ENCODE measurements at regions not wholly inside any gene's neighbourhood (a gene's known extent, or its start where the extent isn't known, plus 50 kb on each side); places are given as distances from the start of the nearest gene placed in this dataset.

DNA sequence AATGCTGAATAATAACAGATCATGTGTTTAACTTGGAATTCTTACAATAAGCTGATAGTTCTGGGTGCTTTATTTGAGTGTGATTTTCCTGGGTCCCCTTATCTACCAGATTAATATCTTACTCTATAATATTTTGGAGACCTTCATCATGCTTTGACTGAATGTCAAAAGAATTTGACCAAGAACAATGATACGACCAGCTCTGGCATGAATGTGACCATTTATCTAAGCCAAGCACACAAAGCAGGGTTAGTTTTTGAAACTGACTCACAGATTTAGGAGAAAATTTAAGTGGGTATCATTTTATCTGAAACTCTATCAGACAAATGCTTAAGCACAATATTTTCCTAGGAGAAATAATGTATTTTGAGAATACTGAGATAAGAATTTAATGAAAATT lies 677.0 kb downstream of the NYAP2 start:
- no peak for DNase-seq

DNA sequence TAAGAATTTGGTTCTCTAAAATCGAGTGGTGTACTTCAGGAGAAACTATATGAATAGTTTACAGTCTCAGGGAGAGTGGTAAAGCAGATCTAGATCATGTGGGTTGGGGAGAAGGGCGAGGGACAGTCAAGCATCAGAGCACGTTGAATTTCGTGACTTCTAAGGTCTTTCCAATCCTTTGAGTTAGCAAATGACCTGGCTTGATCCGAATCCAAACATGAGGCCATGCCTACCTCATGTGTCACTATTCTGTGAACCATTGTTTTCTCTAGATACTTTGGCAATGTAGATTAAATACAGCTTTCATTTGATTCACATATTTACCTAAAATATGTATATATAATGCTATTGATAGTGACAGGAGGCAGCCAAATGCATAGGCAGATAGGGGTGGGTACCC lies 674.9 kb downstream of the NYAP2 start:
- no peak for DNase-seq

DNA sequence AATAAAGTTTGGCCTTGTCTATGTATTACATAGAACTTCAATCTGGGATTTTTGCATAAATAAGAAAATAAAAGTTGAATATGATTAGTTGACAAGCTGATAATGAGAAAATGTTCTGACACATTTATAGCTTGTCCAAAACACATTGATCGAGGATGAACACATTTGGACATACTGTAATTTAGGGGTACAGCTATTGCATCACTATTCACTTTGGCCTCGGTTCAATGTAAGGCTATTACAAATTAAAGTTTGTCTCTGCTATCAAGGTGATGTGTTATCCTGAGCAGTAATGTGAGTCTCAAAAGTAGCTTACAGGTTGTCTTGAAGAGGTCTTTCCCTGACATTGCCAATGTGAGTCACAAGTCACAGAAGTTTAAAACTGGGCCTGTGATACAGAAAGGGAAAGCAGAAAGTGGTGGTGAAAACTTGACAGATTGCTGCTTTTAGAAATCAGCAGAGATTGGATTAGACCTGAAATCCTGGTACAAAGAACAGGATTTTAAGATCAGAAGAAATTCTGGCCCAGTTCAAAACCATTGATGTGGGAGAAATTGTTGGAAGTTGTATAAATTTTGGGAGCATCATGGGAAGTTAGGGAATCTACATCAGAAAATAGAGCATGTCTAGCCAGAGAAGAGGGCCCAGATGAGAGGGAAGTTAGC lies 674.1 kb downstream of the NYAP2 start:
- DNase-seq = no peak

DNA sequence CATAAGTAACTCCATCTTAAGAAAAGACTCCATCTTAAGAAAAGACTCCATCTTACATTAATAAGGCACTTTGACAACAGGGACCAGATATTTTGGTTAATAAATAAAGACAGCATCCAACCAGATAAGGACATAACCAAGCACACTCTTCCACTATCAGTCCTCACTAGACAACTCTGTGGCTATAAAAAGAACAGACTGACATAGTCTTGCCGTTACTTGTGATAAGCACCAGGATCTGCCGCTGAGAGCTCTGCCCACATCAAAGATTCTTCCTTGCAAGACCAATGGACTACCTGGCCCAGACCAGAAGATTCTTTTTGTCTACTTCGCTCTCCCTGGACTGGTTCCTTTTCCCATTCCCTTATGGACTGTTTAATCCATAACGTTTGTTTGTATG lies 667.4 kb downstream of the NYAP2 start:
- no peak for DNase-seq

DNA sequence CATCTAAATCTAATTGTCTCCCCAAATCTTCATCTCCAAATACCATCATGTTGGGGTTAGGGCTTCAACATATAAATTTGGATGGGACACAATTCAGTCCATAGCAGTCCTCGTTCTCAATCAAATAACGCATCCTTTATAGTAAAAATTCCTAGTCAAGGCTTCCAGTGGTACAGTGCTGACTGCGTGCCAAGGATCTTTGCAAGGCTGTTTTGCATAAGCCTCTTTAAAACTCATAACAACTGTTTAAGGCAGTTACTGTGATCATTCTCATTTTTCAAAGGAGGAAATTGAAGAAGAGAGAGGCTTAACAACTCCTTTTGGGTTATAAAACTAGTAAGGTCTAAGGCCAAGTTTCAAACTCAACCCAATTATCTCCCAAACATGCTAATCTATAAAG lies 666.9 kb downstream of the NYAP2 start:
- no peak for DNase-seq

DNA sequence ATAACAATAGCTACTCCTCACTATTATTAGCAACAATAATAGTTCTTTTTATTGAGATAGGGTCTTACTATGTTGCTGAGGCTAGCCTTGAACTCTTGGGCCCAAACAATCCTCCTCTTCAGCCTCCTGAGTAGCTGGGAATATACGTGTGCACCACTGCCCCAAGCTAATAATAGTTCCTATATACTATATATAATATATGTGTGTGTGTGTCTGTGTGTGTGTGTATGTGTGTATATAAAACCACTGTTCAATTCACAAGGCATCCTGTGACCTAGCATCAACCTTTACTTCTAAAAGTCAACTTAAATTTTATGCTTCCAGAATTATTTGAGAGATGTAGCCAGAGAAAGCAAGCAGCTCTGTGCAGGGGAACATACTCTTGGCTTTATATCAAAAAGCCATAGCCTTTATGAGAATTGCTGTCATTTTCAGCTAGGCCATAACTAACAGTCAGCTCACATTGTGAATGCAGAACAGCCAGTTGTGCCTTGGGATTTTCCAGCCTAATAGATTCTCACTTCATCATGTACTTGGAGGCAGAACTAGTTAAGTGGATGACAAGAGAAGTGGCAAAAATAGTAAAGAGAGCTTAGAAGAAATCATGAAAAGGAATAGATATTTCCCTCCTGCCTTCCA lies 665.5 kb downstream of the NYAP2 start:
- no peak for DNase-seq

DNA sequence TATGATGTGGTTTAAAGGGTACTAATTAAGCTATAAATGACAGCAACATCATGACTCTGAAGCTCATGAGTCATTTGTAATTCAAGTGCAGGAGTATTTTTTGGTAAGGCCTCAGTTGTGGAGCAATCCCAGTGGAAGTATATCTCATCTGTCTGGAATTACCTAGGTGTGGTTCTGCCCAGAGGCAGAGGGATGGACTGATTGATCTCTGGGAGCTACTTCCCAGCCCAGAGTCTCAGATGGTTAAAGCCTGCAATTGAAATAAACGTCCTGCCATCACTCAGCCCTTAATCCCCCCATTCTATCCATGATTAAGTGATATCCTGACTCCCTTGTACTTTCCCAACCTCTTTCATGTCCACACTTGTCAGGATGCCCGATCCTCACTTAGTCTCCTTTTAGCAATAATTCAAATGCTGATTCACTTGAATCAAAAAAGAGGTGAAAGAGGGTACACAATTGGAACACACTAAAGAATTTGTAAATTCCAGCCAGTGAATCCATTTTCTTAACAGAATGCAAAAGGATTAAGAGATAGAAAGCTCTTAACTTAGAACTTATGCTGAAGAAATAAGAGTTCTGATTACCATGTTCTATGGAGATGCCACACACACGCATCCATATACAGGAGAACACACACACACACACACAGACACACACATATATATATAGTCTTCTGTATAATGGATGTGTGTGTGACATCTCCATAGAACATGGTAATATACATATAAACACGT lies 664.4 kb downstream of the NYAP2 start:
- peak; percentile 69 for DNase-seq

DNA sequence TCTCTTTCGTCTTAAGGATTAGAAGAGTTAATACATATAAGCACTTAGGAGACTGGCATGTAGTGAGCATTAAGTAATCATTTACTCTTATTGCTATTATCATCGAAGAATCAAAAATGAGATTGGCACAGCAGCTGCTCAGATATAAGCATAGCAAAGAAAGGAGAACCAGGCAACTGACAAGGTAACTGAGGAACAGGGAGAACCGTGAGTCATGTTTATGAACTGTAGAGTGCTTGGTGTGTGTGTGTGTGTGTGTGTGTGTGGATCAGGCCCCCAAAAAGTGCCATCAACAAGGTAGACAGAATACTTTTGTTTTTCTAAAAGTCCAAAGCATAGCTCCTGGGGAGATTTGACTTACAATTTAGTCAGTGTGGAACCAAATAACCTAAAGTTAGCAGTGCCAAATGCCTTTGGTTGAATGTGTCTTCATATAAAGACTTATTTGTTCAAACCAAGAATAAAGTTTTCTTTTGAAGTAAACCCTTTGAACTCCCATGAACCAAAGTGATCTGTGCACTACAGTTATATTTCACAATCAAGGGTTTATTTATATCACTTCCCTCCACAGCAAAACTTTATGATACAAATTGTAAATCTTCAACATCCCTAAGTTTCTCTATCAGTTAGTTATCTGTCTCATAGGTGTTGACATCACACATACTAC lies 660.6 kb downstream of the NYAP2 start:
- no peak for DNase-seq

DNA sequence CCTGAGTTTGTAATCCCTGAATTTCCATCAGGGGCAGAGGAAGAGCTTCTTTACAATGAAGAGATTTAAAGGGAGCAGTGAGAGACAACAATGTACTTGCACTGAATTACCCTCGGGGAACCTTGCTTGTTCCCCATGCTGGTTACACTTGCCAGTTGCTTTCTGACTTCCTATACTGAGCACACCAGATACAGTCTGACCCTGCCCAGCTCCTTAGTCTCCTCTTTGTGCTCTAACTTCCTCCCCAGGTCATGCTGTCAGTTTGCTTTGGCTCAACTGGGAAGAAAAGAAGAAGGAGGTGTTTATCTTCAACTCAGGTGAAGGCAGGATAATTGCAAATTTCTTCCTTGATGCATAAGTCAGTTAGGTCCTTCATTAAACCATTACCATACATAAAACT lies 658.4 kb downstream of the NYAP2 start:
- DNase-seq = no peak

DNA sequence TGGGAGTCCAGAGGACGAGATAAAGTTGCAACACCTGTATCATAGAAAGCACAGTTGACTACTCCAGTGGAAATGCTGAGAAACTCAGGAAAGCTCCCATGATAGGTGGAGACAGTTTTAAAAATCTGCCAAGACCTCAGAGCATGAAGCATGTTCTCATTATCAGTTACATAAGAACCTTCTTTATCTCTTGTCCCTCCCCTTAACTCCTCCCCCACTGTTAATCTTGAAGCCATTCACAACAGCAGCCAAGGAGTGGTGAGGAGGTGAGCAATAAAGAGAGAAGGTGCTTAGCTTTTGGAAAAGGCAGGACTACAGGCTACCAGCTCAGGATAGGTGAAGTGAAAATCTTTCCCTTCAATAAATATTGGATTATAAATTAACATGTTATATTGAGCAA lies 657.9 kb downstream of the NYAP2 start:
- no peak for DNase-seq

DNA sequence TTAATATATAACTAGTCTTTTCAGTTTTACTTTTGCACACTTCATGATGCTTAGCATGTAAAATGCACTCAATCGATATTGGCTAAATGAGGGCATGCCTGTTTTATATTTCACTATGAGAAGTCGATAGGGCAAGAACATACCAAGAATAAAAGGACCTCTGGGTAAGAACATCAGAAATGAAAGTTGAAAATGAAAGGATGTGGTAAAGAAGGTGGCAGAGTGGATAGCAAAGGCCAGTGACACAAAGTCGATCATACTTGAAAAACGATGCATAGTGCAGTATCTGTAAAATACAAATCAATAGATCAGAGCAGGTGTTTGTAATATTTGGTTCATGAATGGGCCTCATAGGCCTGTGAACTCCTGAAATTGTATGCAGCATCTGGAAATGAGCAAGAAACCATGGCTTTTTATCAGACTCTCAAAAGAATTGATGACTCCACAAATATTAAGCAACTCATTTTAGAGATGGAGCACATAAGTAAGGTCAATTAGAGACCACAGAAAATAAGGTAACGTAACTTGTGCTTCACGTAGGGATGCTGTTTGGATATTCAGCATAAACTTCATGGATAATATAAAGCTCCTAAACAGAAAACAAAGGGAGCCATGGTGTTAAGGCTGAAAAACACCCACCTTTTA lies 653.4 kb downstream of the NYAP2 start:
- DNase-seq = no peak

DNA sequence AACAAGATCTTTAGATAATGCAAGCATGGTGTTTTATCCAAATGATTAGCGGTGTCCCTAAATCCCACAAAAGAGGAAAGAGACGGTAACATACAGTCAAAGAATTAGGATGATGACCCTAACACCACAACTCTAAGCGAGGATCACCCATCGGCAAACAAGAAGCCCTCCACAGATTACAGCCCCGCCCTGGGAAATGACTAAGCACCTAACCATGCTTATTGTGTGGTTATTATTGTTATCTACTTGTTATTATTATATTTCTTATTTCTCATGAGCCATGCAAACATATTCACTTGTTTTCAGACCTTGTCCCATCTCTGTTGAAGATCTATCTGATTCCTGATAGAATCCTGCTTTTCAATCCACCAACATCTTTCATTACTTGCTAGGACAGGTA lies 651.3 kb downstream of the NYAP2 start:
- DNase-seq = no peak

DNA sequence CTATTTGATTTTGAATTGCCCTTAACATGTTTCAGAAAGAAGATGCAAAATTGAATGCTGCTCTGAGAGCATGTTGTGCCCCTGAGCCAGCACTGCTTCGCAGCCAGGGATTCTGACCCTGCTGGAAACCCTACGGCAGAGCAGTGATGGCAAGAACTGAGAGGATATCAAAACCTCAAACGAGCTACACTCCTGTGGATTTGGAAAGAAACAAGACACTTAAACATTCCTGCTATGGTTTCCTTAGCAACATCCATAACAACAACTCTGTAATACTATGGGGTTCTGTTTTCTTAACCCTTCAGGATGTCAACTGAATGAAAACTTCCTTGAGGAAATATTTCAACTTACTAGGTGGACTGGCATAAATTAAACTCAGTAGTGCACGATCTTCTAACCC lies 649.1 kb downstream of the NYAP2 start:
- DNase-seq = peak; percentile 79

DNA sequence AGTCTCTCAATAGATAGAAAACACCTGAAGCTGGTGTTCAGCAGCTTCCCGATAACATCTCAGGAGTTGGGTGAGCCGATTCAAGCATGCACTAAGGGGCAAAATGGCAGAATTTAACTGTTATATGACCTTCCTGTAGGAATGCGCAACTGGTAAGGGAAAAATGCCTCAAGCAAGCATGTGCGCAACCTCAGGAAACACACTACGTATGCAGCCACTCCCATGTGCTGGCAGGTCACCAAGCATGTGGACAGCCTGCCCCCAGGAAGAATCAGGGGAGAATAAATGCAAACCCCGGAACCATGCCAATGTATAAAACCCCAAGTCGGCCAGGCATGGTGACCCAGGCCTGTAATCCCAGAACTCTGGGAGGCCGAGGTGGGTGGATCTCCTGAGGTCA lies 645.6 kb downstream of the NYAP2 start:
- no peak for DNase-seq

DNA sequence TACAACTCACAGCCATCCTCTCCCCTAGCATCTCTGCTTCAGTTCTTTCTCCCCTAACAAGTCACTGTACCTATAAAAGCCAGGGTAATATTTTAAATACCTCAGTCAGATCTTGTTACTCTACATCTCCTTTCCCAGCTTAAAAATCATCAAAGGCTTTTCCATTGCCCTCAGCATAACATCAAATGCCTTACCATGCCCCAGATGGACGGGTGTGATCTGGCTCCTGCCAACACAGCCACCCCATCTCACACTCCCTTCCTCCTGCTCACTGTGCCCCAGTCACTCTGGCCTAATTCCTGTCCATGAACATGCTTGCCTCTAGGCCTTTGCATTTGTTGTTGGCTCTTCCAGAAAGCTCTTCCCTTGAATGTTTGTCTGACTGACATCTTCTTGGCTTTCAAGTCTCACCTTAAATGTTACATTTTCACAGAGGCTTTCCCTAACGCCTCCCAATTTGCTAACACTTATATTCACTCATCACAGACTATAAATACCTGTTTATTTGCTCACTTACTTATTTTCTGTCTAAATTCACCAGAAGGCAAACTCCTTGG lies 640.9 kb downstream of the NYAP2 start:
- DNase-seq = no peak

DNA sequence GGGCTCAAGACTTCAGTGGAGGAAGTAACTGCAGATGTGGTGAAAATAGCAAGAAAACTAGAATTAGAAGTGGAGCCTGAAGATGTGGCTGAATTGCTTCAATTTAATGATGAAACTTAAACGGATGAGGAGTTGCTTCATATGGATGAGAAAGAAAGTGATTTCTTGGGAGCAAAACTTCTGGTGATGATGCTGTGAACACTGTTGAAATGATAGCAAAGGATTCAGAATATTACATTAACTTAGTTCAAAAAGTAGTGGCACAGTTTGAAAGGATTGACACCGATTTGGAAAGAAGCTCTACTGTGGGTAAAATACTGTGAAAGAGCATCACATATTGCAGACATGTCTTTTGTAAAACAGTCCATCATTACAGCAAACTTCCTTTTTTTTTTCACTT lies 638.0 kb downstream of the NYAP2 start:
- DNase-seq = no peak

DNA sequence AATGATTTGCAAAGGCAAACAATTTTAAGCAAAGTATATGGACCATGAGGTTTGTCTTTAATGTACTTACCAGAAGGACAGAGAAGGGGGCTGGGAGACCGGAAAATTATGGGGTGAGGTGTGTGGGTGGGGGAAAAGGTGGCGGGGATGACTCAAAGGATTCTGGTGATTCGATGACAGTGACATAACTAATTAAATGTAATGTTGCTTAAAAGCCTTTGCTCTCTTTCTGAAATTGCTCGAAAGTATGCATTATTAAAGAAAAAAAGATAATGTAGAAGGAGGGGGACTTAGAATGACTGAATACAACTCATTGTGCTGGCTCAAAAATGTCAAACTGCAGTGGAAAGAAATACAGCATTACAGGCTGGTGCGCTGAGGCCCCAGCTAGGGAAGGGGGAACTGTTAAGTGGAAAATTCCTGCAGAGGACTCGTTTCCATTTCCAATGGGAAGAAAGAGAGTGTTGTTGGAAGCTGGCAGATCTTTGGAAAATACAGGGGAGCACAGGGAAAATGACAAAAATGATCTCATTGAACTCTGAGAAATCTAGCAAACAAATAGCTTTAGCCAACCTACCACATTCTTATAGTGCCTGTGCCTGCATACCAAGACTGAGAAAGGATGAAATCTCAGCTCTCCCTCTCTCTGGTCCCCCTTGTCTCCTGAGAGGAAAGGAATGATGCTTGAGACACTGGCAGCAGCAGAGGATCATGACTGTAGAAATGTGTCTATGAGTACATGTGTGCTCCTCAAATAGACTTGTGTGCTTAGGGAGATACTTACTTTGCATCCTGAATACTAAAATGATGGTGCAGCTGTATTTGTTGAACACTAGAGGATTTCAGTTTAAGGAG lies 632.4 kb downstream of the NYAP2 start:
- peak; percentile 61 for DNase-seq

DNA sequence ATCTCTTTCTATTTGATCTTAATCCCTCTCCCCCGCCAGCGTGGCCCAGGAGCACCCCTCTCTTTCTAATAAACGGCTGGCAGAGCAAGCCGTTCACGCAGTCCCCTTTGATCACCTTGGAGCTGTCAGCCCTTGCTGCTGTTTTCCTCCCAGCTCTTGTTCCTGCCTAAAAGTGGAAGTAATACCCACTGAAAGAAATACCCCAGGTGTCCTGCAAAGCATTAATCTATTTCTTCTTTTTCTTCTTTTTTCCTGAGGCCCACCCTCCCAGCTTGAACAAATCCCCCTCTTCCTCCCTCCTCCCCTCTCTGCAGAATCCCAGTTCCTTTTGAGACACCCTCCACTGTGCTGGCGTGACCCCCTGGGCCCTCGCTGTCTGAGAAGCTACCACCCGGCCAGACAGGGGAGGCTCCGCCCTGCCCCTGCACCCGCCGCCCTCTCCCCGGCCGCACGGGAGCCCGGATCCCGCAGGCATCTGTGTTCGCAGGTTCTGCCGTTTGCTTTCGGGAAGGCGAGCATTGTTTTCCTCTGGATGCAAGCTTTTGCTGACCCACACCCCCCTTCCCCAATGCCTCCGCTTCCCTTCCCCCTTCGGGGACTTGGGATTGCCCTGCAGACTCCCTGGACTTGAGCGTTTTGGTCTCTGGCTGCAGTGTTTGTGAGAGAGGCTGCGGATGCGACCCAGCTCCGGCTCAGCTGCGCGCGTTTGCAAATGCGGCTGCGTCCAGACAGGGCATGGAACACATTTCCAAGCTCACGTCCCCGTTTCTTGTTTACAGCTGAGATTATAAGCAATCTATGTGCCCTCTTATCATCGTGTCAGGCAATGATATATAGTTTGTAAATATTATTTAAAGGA lies 631.5 kb downstream of the NYAP2 start:
- DNase-seq = peak; percentile 69

DNA sequence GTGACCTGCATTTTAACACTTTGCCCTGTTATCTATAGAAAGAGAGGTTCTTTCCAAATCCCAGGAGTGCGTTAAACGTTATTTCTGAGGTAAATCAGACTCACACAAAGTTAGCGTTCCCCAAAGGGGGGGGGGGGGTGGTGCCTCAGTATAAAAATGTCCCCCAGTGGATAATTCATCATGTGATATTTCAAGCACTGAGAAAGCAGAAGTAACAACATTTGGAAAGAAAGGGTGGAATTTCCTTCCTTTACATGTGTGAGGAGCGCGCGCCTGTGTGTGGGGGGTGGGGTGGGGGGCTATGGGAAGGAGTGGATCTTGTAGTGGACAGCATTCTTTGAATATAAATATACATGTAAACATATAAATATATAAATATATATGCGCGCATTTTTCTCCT lies 630.9 kb downstream of the NYAP2 start:
- DNase-seq = no peak

DNA sequence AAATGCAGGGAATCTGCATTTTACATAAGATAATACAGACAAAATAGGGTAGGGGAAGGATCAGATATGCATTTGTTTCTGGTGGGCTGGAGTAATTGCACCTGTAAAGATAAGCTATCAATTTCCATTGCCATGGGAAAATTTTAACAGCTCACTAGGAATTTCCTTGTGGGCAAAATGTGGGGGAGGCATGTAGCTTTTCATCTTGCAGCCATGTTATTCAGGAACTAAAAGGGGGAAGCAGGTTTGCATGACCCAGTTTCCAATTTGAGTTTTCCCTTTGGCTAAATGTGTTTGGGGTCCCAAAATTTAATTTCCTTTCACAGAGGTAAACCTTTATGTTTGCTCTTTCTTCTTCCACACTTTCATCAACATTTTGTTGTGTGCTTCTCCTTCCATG lies 624.4 kb downstream of the NYAP2 start:
- DNase-seq = no peak

DNA sequence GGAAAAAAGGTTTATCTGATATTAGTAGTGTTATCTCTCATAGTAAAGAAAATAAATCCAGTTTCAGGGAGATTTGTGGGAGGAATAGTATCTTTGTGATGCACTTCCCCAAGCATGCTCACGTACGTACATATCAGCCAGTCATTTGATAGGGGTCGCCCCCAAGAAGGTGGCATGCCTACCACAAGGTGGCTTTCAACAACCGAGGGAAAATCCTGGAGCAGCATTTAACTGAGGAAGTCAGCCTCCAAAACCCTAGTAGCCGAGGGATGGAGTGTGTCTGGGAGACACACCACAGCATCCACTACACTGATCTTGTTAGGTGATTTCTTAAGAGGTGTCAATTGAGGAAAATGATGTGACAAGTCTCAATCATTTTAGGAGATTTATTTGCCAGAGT lies 623.9 kb downstream of the NYAP2 start:
- no peak for DNase-seq

Data from fibroblast of skin of scalp (primary cell).